HG02623 (cell line): ENCODE measurements at regions not wholly inside any gene's neighbourhood (a gene's known extent, or its start where the extent isn't known, plus 50 kb on each side); places are given as distances from the start of the nearest gene placed in this dataset.
"Not testable (repeated sequence)": the region's sequence is repeated elsewhere in the genome, so short reads cannot be mapped to it uniquely, and the experiment has no call there.

Experiments used
- ATAC-seq: cut with Tn5 transposase; IDR thresholded peaks from one replicate; pipeline ENCODE4 v1.9.1; 2021; ENCODE audit warnings: moderate library complexity; ENCODE audit not compliant: unreplicated experiment

DNA sequence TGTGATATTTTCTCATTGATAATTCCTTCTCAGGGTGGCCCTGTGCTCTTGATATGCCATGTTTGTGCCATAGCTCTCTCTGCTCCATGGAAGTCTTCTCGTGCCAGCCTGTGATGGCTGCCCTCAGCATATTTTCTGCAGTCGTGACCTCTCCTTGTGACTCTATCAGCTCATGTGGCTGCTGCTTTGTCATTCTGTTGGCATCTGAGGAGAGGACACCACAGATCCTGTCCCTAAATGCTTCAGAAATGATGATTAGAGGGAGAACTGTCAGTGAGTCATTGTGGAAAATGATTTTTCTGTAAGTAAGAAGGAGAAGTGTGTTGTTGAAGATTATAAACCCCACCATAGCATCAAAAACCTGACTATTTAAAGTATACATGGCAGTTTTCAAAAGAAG is 286.0 kb downstream of the ADGRL2 start:
- ATAC-seq, result no peak

DNA sequence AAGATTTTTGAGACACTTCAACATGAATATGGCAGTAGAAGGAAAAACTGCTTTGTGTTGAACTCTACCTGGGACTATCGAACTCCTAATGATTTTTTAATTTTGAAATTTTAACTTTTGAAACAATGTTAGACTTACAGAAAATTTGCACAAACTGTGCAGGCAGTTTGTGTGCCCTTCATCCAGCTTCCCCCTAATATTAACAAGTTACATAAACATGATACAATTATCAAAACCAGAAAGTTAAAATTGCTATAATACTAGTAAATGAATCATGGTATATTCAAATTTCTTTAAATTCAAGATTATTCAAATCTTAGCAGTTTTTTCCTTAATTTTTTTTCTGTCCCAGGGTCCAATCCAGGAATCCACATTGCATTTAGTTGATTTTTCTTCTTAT is 278.9 kb downstream of the ADGRL2 start:
- no peak for ATAC-seq

DNA sequence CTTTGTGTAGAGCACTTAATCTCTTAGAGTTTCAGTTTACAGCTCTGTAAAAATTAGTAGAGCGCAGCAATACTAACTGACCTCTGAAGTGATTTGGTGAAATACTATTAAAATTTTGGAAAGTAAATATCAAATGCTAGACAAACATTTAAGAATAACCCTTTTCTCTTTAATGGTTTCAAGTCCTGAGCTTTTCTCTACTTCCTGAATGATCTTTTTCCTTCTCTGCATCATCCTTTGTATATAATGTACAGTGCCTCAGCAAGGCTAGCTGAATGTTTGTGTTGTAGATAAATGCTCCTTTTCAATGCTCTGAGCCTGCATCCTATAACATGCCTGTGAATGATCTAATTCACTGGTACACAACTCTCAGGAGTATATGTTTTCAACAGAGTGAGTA is 272.9 kb downstream of the ADGRL2 start:
- ATAC-seq, result no peak

DNA sequence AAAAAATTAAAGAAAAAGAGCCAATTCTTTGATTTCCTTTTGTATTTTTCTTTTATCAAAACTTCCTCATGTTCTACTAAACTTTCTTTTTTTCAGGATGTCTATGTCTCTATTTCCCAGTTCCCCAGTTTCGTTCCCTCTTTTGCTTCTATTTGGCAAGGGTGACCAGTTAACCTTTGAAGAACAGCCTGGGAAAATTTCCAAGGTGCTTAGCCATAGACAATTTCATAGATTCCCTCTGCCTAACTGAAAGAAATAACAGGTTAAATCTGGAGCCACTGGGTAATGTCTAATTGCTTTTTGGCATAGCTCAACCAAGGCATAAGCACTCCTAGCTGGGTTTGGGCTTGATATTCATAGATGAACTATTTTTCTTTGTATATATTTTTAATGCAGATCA is 272.3 kb downstream of the ADGRL2 start:
- ATAC-seq, result no peak

DNA sequence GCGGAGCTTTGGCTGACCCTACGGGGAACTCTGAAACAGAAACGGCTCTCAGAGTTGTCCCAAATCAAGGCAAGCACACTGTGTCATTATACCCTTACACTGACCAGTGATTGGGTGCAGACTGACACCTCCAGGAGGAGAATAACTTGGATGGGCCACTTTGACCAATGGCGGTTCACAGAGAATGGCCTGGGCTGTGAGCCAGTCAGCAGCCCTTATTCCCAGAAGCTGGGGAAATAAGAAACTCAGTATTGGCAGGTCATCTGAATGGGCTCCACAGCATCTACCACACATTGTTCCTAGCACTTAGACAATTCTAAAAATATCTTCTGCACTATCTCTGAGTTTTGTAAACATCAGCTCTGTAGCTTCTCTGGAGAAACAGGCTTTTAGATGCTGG is 265.2 kb downstream of the ADGRL2 start:
- ATAC-seq, result no peak

DNA sequence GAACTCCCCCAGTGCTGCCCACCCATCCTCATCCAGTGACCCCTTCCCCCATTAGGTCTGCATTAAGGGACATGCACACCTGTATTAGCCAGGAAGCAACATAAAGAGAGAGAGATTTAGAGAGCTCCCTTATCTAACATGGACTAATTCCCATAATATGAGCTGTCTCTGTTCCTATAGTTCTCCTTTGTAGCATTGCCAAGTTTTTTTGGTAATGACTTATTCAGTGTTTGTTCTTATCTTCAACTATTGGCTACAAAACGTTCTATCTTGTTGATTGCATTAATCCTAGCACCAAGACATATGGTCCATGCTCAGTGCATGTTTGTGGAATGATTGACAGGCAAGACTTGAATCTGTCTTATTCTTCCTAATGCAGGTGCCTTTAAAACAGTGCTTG is 264.0 kb downstream of the ADGRL2 start:
- no peak for ATAC-seq

DNA sequence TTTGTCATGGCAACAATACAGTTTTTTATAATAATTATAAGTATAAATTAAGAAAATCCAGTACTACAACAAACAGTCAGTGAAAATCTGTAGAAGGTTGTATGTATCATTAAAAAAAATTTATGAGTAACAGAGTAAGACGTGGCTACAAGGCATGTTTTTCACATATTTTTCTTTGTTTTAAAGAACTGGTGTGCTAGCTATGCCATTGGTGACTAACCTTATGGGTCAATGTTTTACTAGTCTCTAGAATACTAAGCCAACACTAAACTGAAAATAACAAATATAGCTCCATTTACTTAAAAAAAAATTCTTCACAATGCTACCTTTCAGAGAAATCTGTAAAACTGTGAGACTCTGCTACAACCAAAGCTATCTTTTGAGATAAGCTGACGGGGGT is 261.5 kb downstream of the ADGRL2 start:
- ATAC-seq, result no peak

DNA sequence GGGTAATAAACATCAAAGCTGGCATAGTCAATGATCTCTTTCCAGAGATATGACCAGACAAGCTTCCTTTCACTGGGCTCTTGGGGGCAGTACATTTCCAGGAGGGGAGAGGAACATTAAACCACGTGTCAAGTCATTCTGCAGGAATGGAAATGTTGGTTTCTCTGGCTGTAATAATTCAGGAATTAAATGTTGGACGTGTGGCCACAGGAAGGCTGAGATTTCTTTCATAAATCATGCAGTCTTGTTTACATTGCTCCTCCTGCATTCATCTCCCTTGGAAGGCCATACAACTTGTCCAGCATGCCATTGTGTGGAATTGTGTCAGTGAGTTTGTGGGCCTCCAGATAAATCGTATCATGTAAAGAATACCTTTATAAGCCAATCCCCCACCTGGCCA is 259.2 kb downstream of the ADGRL2 start:
- ATAC-seq, result no peak

DNA sequence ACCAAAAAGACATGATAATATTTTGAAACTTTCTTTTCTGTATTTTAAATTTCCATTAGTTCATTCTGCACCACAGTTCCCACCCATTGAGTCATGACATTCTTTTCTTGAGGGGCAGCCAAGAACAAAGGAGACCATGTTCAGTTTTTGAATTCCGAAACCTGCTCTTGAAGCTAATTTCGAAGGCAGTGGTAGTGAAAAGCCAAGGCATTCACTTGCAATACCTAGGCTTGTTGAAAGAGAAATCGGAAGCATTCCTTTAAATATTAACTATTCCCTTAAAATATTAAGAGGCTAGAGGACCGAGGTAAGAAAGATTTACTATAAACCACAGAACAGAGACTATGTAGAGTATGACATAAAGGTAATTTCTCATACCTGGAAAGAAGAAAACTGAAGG is 256.3 kb downstream of the ADGRL2 start:
- ATAC-seq, result no peak

DNA sequence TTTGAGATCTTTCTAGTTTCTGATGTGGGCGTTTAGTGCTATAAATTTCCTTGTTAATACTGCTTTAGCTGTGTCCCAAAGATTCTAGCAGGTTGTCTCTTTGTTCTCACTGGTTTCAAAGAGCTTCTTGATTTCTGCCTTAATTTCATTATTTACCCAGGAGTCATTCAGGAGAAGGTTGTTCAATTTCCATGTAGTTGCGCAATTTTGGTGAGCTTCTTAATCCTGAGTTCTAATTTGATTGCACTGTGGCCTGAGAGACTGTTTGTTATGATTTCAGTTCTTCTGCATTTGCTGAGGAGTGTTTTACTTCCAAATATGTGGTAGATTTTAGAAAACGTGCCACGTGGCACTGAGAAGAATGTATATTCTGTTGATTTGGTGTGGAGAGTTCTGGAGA is 254.6 kb downstream of the ADGRL2 start:
- not testable (repeated sequence) for ATAC-seq

DNA sequence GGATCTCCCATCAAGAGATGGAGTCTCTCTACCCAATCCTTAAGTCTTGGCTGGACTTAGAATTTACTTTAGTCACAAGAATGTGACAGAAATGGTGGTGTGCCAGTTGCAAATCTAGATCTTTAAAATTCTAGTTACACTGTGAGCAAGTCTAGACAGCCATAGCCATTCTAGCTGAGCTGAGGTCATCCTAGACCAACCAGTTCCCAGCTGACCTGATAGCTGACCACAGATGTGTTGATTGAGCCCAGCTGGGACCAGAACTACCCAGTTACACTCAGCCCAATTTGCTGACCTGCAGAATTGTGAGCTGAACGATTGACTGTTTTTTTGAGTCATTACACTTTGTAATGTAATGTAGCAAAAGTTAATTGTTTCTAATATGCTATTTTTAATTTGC is 251.8 kb downstream of the ADGRL2 start:
- no peak for ATAC-seq

DNA sequence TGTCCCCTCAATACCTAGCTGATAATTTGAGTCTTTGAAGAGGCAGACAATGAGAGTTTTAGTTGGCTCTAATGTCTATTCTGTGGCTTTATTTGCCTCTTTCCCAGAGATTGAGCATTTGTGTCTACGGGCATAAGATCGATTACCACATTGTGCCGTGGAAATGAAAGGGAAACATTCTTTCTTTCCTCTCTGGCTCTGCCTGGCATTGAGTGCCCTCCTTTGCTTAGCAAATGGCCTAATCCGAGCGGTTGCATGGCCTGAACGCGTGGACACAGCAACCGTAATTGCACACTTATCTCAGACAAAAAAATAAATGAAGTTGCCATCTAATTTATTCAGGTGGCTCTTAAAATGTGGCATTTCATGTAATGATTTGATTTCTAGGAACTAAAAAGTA is 247.9 kb downstream of the ADGRL2 start:
- ATAC-seq, result no peak

DNA sequence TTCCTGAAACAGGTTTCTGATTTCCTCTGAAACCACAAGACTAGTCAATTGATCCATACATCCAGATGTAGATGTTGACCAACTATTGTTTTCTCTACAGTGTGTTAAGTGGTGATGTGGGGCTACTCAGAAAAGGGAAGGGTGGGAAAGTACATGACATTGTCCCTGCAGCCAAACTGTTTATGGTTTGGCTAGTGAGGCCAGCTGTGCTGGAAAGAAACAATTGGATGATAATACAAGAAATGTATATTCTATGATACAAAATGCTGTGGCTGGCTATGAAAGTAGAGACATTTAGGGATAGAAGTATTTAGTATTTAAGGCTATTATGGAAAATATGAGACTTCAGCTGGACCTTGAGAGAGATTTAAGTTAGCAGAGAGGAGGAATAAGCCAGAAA is 244.5 kb downstream of the ADGRL2 start:
- ATAC-seq, result no peak

DNA sequence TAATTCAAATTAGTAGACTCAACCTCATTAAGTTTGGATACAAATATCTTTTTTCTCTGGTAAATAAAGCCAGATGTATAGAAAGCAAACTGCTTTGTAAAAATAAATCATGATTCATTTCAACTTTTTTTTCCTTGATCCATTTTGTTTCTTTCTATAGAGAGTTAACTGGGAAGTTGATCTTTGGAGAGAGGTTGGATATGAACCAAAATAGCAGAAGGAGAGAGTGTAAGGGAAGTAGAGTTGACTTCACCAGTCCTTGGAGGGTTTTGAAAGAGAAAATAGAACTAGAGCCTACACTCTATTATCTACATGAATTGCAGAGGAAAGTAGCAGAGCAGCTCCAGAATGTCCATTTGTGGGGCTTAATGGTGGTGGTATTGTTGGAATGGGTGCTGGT is 243.8 kb downstream of the ADGRL2 start:
- no peak for ATAC-seq

DNA sequence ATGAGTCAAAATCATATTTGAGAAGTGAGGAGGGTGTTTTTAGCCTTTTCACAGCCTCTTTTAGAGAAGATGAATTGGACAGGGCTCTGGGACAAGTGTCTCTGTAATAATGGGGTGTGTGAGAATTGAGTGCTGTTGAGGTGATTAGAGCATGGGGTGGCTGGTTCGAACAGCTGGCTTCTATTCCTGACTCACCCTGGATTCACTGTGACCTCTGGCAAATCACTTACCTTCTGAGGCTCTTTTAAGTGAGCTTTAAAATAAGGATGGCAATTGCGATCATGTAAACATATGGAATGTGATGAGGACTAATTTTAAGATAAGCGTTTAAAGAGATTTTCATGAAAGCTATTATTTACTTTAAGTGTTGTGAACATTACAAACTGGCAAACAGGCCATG is 243.4 kb downstream of the ADGRL2 start:
- ATAC-seq, result no peak

DNA sequence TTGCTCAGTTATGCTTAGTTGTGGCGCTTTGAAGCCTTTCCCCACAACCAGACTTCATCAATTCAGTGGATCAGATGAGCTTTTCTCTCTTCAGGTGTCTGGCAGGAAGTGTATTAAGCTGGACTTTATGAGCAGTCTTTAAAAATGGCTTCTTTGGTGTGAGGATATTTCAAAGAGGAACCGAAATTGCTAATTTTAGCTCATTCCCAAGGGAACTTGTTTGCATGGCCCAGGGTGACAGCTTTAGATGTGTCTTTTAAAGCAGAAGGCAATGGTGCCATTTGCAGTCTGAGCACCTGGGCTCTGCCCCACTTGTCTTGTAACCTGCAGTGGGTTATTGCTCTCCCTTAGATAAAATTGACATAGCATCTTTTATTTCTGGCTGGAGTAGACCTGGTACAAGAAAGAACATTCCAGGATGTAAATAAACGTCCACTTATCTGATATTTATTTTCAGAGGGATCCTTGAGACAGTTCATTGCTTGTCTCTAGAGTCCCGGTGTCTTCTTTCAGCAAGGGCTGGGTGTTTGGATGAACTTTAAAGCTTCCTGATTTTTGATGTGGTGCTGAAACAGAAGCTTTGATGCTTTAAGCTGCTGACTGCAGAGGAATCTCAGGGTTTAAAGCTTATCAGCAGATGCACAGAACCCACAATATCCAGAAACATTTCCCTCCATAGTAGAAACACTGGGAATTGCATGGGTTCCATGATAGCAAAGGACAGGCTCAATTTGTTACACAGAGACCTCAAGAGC is 241.7 kb downstream of the ADGRL2 start:
- no peak for ATAC-seq
